Mesothelial cell of epicardium (in vitro differentiated cells): ENCODE measurements at regions not wholly inside any gene's neighbourhood (a gene's known extent, or its start where the extent isn't known, plus 50 kb on each side); places are given as distances from the start of the nearest gene placed in this dataset.

ENCODE experiments used
- DNase-seq, 2 experiments: peaks; one replicate each; pipeline ENCODE4 v3.0.0; 2021; ENCODE audit warnings: low spot score in 2 of 2; ENCODE audit not compliant: unreplicated experiment in 2 of 2
- H3K27ac Mint-ChIP-seq: 2 replicates; pipeline ENCODE4 v1.8.0; 2021; ENCODE audit warnings: mixed read lengths
- H3K27me3 Mint-ChIP-seq: 2 replicates; pipeline ENCODE4 v1.8.0; 2021; ENCODE audit warnings: low read depth, mixed read lengths
- H3K36me3 Mint-ChIP-seq: 2 replicates; pipeline ENCODE4 v1.8.0; 2021; ENCODE audit warnings: mixed read lengths
- H3K4me1 Mint-ChIP-seq: 2 replicates; pipeline ENCODE4 v1.8.0; 2021; ENCODE audit warnings: mixed read lengths
- H3K4me3 Mint-ChIP-seq: 2 replicates; pipeline ENCODE4 v1.8.0; 2021; ENCODE audit warnings: mild to moderate bottlenecking, moderate library complexity, mixed read lengths
- H3K9me3 Mint-ChIP-seq: 2 replicates; pipeline ENCODE4 v1.8.0; 2021; ENCODE audit warnings: mixed read lengths
- TF ChIP-seq, protein P1 (sequence below): fragments of 200-600 bp; sonication (generic); IDR thresholded peaks from one replicate; pipeline ENCODE4 v1.5.0; 2021; ENCODE audit warnings: antibody characterized with exemption; ENCODE audit not compliant: unreplicated experiment

DNA sequence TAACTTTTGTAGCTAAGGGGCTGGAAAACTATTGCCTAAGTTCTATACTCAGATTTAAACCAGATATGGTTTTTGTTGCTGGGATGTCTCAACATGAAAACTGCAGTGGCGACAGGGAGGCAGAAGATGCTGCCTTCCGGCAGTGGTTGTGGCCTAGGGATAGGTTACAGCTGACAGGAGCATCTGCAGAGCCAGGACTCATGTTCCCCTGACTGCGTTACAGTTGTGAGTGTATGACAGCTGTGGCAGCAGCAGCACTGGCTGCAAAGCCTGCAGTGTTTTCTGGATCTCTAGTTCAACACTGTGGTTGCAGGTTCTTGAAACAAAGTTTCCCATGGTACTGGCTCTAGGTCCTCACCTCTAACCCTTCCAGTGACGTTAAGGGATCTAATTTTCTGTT, 498.8 kb upstream of the CDH18 start:
- no peaks in the 10 kb centered on the region for H3K36me3 Mint-ChIP-seq
- no peak overlapping the region for H3K27ac Mint-ChIP-seq
- H3K9me3 Mint-ChIP-seq: peaks cover 7% of the 10 kb centered on the region
- no peak for DNase-seq
- TF ChIP-seq, protein P1, sequence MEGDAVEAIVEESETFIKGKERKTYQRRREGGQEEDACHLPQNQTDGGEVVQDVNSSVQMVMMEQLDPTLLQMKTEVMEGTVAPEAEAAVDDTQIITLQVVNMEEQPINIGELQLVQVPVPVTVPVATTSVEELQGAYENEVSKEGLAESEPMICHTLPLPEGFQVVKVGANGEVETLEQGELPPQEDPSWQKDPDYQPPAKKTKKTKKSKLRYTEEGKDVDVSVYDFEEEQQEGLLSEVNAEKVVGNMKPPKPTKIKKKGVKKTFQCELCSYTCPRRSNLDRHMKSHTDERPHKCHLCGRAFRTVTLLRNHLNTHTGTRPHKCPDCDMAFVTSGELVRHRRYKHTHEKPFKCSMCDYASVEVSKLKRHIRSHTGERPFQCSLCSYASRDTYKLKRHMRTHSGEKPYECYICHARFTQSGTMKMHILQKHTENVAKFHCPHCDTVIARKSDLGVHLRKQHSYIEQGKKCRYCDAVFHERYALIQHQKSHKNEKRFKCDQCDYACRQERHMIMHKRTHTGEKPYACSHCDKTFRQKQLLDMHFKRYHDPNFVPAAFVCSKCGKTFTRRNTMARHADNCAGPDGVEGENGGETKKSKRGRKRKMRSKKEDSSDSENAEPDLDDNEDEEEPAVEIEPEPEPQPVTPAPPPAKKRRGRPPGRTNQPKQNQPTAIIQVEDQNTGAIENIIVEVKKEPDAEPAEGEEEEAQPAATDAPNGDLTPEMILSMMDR: no peak
- no peak overlapping the region for H3K4me3 Mint-ChIP-seq
- H3K27me3 Mint-ChIP-seq: no peaks in the 10 kb centered on the region
- no peaks in the 10 kb centered on the region for H3K4me1 Mint-ChIP-seq

DNA sequence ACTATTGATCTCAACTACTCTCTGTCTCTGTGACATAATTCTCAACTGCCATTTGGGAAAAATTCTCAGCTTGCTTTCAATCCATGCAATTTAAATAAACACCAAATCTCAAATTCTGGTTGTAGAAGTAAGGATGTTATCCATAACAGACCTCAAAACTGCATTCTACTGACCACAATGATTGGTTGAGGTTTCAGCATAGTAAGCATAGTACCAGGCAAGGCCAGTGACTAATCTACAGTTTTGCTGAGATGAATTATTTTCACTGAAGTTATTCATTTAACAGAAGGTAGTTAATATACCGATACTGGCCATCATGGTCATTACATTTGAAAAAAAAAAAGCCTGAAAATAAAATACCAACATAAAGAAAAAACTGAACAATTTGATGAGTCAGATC, 488.0 kb upstream of the CDH18 start:
- peaks cover 10% of the 10 kb centered on the region for H3K9me3 Mint-ChIP-seq
- no peaks in the 10 kb centered on the region for H3K4me1 Mint-ChIP-seq
- H3K4me3 Mint-ChIP-seq: no peak overlapping the region
- no peak overlapping the region for H3K27ac Mint-ChIP-seq
- no peak for DNase-seq
- TF ChIP-seq, protein P1: no peak
- H3K36me3 Mint-ChIP-seq: no peaks in the 10 kb centered on the region
- H3K27me3 Mint-ChIP-seq: no peaks in the 10 kb centered on the region

DNA sequence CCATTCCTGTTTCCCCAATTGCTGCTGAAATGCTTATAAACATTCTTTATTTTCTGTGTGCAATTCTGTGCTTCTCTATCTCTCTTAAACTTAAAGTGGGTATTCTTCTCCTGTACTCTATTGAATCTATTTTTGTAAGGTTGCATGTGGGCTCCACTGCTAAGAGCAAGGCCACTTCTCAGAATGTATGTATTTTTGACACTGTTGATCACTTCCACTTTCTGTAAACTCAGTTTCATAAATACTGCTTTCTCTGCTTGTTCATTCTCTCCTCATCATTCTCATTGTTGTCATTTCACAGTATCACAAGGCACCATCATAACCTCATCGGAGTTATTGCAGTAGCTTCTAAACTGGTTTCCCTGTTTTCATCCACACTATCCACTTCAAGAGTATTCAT, 483.0 kb upstream of the CDH18 start:
- Mint-ChIP-seq H3K4me3 (no peak overlapping the region), H3K4me1 (peaks cover 5% of the 10 kb centered on the region), H3K27me3 (no peaks in the 10 kb centered on the region), H3K27ac (no peak overlapping the region), H3K9me3 (no peaks in the 10 kb centered on the region), H3K36me3 (no peaks in the 10 kb centered on the region)
- DNase-seq: no peak
- TF ChIP-seq, protein P1: no peak

DNA sequence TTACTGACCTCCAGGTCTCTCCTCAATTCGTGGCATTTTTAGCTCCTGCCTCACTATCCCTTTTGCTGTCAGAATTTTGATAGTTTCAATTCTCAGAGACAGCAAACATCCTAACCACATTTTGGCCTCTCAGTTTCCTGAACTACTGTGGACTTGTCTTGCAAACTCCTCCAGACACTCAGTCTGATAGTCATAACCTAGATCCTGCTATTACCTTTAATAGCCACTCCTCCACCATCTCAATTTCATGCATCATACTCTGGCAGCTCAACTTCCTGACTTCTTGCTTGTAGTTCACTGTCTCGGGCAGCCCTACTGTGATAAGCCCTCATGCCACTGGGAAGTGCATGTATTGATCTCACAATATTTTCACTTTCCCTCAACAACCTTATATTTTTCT, 481.8 kb upstream of the CDH18 start:
- no peaks in the 10 kb centered on the region for H3K9me3 Mint-ChIP-seq
- TF ChIP-seq, protein P1: no peak
- no peaks in the 10 kb centered on the region for H3K36me3 Mint-ChIP-seq
- peaks cover 5% of the 10 kb centered on the region for H3K4me1 Mint-ChIP-seq
- no peak overlapping the region for H3K4me3 Mint-ChIP-seq
- no peaks in the 10 kb centered on the region for H3K27me3 Mint-ChIP-seq
- H3K27ac Mint-ChIP-seq: no peak overlapping the region
- no peak for DNase-seq

DNA sequence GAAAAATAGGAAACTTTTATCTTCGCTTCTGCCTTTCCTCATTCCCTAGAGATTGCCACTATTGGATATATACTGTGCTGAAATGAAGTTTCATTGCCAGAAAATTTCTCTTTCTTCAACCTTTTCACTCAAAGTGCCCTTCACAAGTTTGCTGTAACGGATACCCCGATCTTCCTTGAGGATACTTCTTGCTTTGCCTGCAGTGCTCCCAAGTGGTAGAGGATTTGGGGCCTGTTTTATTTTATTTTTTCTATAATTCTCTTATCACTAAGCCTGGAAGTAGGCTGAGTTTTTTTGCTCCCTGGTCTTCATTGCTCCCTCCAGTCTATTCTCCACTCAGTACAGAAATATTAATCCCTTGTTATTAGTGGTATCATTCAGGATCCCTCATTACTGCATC, 481.4 kb upstream of the CDH18 start:
- no peaks in the 10 kb centered on the region for H3K27me3 Mint-ChIP-seq
- no peaks in the 10 kb centered on the region for H3K36me3 Mint-ChIP-seq
- no peak overlapping the region for H3K4me3 Mint-ChIP-seq

DNA sequence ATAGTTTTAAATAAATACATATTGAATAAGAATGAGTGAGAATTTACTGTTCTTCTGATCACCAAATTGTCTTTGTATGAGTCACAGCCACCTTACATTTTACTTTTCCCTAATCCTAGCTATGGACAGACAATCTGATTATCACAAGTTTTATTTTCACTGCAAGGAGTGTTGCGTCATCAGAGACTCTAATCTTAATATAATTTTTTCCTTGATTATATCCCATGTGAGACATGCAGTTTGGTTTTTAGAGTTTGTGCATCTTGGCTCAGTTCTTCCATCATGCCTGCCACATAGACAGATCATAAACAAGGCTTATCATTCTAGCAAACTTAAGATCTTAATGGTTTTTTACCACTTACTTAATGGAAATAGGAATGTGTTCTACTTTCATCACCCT, 478.5 kb upstream of the CDH18 start:
- Mint-ChIP-seq H3K27ac (no peak overlapping the region), H3K4me3 (no peak overlapping the region), H3K4me1 (peaks cover 6% of the 10 kb centered on the region), H3K36me3 (no peaks in the 10 kb centered on the region), H3K9me3 (peaks cover 14% of the 10 kb centered on the region), H3K27me3 (no peaks in the 10 kb centered on the region)
- no peak for DNase-seq
- TF ChIP-seq, protein P1: no peak

More for the DNA sequence above, 481.4 kb upstream of the CDH18 start:
- no peak overlapping the region for H3K27ac Mint-ChIP-seq
- no peaks in the 10 kb centered on the region for H3K9me3 Mint-ChIP-seq
- peaks cover 5% of the 10 kb centered on the region for H3K4me1 Mint-ChIP-seq
- no peak for DNase-seq
- TF ChIP-seq, protein P1: no peak
